Stimulated activated CD8-positive, alpha-beta memory T cell treated with anti-CD3 and anti-CD28 coated beads, Interleukin-2, amount 100 ng/mL, for 1 hour (primary cell): ENCODE measurements at regions not wholly inside any gene's neighbourhood (a gene's known extent, or its start where the extent isn't known, plus 50 kb on each side); places are given as distances from the start of the nearest gene placed in this dataset.
"Not testable (repeated sequence)": the region's sequence is repeated elsewhere in the genome, so short reads cannot be mapped to it uniquely, and the experiment has no call there.

Experiments
- DNase-seq, 2 donors: peaks; one replicate each; pipeline ENCODE4 v3.0.0-alpha.2; 2020; ENCODE audit warnings: low read depth in 2 of 2

GRCh38 chr20:53748176-53748575, 154.5 kb upstream of the ZNF217 start:
- no peak for DNase-seq

GRCh38 chr20:53743607-53744260, 150.1 kb upstream of the ZNF217 start:
- DNase-seq = no peak

- DNase-seq = no peak
These were observed 149.0 kb upstream of the ZNF217 start for GRCh38 chr20:53742685-53743081.

- no peak for DNase-seq
These were observed 148.0 kb upstream of the ZNF217 start for GRCh38 chr20:53741726-53742028.

- no peak for DNase-seq
These were observed 146.5 kb upstream of the ZNF217 start for GRCh38 chr20:53739799-53740785.

GRCh38 chr20:53738945-53739798, 145.5 kb upstream of the ZNF217 start:
- DNase-seq = no peak

GRCh38 chr20:53738039-53738944, 144.7 kb upstream of the ZNF217 start:
- DNase-seq = no peak

GRCh38 chr20:53737396-53738038, 143.9 kb upstream of the ZNF217 start:
- DNase-seq = no peak

GRCh38 chr20:53736757-53737395, 143.2 kb upstream of the ZNF217 start:
- DNase-seq = no peak

GRCh38 chr20:53736122-53736756, 142.6 kb upstream of the ZNF217 start:
- no peak for DNase-seq

- DNase-seq = no peak
These were observed 142.0 kb upstream of the ZNF217 start for GRCh38 chr20:53735536-53736050.

- no peak for DNase-seq
These were observed 140.5 kb upstream of the ZNF217 start for GRCh38 chr20:53734006-53734688.

- no peak for DNase-seq
These were observed 138.0 kb upstream of the ZNF217 start for GRCh38 chr20:53731595-53731994.

- no peak for DNase-seq
These were observed 134.7 kb upstream of the ZNF217 start for GRCh38 chr20:53728359-53728758.

GRCh38 chr20:53727239-53727638, 133.6 kb upstream of the ZNF217 start:
- DNase-seq = not testable (repeated sequence)

- no peak for DNase-seq
These were observed 131.9 kb upstream of the ZNF217 start for GRCh38 chr20:53725575-53725970.

GRCh38 chr20:53723621-53724020, 130.0 kb upstream of the ZNF217 start:
- DNase-seq = no peak

- DNase-seq = no peak
These were observed 129.4 kb upstream of the ZNF217 start for GRCh38 chr20:53723045-53723444.

GRCh38 chr20:53722515-53723036, 128.9 kb upstream of the ZNF217 start:
- DNase-seq = no peak
